Left renal pelvis (tissue), 4 donors: ENCODE measurements at regions not wholly inside any gene's neighbourhood (a gene's known extent, or its start where the extent isn't known, plus 50 kb on each side); places are given as distances from the start of the nearest gene placed in this dataset.

ENCODE experiments used
- DNase-seq, 4 donors: peaks; one replicate each; pipeline ENCODE4 v3.0.0-alpha.2; 2013; ENCODE audit warnings: low read depth in 4 of 4, low spot score in 3 of 4

DNA sequence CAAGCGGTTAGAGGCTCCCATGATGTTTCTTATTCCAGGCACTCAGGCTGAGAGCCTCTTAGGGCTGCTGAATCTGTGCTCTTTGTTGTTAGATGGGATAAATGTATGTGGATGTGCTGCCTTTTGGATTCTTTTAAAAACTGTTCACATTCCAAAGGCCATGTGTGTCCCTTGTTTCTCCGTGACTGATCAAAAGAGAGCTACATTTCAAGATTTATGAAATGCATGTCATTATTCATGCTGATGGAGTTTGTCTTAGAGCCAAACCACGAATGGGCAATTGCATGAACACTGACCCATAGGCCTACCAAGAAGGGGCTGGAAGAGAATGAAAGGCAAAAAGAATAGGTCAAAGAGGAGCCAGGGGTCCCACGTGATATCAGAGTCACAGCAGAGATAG lies 104.9 kb upstream of the TSHZ2 start:
- DNase-seq = no peak

DNA sequence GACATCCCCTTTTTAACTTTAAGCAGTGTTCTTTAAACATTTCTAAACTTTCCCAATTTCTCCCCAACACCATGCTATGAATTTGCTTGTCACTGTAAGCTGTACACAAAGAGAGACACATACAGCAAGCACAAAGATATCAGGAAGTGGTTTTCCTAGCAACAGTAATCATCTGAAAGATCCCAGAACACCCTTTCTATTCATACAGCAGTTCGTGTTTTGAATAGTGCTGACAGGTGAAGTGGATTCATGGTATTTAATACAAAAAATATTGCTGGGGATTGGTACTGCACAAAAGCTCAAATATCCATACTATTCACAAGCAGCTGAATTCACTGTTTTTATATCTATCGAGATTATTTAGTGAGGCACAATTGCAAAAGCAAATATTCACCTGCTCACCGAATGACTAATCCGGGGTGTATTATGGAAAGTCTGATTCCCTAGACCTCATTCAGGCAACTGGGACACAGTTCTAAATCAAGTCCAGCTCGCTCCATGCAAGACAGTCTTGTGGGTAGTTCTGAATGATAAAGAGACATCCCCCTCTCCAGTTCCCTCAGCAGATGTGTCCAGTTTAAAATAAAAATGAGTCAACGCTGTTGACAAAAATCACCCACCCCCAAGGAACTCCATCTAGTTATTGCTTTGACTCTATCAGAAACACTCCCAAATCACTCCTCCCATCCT lies 107.1 kb upstream of the TSHZ2 start:
- DNase-seq = no peak

DNA sequence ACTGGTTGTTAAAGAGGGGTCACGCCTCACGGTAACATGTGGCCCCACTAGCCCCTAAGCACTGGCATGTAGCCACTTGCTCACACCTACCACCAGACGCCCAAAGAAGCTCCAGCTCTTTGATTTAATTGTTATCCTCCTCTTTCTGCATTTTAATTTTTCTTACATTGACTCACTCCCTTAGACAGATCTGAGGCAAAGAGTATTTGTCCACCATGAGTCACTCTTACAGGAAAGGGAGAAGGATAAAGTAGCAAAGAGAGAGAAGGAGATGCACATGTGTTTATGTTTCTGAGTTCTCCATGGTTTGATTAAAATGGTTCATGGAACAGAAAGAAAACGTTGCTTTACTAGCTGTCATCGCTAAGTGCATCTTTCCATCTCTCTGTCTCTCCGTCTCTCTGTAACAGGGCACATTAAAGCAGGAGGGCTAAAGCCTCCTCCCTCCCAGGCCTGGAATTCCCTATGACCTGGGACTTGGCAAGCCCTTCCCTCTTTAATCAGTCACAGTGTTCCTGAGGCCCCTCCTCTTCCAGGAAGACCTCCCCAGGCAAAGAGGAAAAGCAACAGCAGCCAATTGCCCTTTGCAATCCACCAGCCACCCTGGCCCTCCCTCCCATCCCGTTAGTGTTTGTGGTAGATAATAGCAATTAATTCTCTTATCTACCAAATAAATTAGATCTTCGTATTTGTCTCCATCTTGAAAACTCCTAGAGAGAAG lies 112.8 kb upstream of the TSHZ2 start:
- DNase-seq = no peak

DNA sequence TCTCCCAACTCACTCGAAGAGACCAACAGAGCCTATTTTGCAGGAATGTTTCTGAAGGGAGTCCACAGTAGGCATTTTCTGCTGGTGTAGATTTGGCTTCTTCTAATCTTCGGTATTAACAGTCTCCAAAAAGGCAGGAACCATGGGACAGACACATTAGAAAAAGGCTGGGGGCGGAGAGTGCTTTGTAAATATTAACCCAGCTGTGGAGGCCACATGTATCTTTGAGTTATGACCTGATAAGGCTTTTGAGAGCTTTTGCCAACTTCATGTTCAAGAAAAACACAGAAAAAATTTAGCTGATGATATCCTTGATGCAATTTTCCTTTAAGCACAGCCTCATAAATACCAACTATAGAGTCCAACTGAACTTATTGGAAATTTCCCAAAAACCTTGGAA lies 119.4 kb upstream of the TSHZ2 start:
- no peak for DNase-seq

DNA sequence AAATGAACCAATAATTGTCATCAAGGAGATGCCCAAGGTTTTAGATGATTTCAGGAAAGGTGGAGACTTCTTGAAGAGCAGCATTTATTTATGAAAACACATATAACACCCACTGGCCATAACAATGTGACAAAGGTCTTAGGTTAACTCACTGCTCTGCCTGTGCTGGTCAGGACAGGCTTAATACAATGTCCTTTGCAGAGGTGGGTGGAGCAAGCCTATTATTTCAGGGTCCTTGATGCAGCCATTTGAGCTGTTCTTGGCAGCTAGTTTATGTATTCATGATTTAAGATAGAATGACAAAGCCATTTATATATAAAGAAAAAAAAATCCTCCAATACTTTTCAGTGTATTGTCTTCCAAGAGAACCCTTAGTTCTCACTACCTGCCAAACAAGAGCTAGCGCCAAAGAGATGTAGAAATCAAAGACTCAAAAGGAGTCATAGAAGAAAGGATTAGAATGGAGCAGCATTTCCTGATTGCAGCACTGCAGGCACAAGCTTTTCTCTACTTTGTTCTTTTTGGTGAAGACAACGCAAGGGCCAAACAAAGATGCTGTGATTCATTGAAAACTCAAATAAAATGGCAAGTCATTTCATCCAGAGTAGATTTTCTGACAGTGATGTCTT lies 124.3 kb upstream of the TSHZ2 start:
- DNase-seq = no peak

DNA sequence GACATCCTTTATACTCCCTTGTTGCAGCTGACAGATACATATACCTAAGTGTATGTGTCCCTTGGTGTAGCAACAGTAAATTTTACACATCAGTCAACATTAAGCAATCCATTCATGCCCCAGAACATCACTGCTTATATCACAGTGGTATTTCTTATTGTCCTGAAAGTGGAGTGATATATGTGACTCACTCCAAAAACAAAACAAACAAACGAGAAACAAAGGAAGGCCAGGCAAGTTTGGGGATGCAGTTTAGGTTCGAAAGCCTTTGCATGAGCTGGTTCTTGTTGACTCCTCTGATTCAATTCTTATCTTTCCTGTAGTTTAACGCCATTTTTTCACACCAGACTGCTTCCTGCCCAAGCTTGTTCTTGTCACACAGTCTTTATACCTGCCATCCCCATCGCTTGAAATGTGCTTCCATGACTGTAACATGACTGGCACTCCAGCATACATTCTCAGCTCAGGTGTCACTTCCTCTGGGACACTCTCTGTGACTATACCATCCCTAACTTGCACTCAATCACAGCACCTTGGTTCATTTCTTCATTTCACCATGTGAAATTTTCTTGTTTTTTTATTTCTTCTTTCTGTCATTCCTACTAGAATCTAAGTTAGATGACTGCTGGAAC lies 125.0 kb upstream of the TSHZ2 start:
- no peak for DNase-seq

DNA sequence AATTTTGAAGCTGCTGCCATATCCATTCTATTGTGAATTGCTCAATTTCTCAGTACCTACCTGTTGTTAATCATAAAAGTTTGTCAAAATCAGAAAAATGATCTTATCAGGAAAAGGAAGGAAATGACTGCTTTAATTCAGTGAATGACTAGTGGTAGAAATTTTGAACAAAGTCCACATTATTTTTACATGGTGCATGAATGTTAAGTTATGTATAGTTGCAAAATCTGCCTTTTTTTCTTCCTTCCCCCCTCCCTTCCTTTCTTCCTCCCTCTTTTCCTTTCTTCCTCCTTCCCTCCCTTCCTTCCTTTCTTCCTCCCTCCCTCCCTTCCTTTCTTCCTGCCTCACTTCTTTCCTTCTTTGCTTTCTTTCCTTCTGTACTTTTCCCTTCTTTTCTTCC lies 127.1 kb upstream of the TSHZ2 start:
- DNase-seq = no peak

DNA sequence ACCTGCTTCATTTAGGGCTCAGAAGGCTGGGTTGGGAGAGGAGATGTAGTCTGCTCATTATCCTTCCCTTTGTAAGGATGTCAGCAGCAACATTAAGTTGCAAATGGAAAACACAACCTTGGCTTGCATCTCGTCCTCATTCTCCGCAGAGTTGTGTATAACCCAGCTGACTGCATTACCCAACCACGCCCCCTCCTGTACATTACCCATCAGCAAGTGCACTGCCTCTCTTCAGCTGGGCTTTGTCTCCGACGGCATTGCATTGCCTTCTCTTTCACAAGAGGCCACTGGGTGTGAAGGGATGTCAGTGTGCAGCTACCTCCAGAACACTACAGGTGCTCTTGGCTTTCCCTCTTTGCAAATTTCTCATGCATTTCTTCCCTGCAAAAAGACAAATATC lies 128.7 kb upstream of the TSHZ2 start:
- no peak for DNase-seq

DNA sequence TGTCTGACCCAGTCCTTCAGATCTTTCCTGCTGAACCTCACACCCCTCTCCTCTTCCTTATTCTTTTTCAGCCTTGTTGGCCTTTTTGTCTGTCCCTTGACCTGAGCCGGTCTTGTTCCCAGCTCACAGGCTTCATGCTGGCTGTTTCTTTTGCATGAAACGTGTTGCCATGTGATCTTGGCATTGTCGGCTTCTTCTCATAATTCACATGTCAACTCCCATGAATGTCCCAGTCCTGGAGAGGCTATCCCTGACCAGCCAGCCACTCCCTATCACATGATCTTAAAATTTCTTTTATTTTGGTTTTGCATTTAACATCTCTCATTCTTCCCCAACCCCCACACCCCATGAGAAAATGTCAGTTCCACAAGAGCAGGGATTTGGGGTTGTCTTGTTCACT lies 131.2 kb upstream of the TSHZ2 start:
- DNase-seq = no peak

DNA sequence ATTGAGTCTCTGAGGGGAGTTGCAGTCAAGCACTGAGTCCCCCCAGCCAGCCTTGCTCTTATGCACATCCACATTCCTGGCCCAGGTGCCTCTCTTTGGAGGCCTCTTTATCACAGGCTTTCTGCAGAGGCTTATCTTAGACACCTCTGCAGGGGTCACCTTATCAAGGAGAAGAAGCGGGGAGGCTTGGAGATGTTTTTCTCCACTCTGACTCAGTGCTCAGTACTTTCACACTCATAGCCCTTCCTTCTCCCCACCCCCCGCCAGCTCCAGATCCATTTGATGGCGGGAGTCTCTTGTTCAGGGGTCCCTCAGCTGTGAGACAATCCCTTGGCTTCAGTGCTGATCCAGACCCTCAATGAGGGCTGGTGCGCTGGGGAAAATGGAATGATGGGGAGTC lies 132.1 kb upstream of the TSHZ2 start:
- no peak for DNase-seq

DNA sequence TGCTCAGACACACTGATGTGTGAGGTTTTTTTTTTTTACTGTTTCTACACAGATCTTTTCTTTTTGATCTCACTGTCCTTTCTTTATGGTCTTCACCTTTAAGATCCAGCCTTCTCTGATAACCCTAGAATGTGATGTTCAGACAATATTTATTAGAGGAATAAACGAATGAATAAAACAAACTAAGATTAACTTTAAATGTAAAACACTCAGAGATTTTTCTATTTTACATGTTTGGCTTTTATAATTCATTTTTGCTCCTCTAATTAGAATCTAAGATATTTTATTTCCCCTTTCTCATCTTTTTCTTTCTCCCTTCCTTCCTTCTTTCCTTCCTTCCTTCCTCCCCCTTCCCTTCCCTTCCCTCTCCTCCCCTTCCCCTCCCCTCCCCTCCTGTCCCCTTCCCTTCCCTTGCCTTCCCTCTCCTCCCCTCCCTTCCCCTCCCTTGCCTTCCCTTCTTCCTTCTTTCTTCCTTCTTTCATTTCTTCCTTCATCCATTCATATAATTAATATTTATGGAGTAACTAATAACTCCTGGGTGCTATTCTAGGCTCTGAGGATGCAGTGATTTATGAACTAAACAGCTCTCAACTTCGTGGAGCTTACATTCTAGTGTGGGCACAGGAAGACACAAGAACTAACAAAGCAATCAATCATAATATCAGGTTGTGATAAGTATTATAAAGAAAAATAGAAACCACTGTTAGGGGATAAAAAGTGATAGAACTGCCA lies 133.5 kb upstream of the TSHZ2 start:
- DNase-seq = no peak

DNA sequence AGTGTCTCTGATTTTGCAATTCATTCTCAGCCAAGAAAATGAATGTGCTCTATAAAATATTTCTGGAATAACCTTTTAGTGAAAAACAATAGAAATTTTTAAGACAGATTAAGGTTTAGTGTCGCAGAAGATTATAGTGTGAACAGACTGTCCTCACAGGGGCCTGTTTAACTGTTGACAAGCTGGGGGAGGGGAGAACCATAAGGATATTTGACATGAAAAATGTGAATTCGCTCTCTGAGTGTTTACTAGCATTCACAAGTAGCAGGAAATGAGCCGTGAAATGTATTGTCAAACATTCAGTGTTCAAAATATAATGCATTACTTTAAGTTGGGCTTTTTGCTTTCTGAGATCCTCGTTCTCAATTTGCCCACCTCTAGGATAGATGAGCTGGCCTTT lies 134.8 kb upstream of the TSHZ2 start:
- no peak for DNase-seq

DNA sequence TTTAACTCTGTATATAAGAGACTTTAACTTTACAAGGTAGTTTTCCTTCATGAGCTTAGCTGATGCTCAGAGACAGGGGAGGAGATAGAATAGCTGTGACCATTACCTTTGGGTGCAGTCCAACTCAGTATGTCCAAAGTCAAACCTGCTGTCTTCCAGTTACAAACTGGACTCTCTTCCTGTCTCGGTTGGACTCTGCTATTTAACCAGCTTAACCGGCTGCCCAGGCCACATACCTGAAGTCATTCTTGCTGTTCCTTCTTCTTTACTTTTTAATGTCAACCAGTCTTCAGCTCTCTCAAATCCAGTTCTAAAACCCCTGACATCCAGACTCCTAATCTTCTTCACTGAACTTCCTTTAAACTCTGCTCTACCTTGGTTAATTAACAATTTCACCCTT lies 138.3 kb upstream of the TSHZ2 start:
- DNase-seq = no peak

DNA sequence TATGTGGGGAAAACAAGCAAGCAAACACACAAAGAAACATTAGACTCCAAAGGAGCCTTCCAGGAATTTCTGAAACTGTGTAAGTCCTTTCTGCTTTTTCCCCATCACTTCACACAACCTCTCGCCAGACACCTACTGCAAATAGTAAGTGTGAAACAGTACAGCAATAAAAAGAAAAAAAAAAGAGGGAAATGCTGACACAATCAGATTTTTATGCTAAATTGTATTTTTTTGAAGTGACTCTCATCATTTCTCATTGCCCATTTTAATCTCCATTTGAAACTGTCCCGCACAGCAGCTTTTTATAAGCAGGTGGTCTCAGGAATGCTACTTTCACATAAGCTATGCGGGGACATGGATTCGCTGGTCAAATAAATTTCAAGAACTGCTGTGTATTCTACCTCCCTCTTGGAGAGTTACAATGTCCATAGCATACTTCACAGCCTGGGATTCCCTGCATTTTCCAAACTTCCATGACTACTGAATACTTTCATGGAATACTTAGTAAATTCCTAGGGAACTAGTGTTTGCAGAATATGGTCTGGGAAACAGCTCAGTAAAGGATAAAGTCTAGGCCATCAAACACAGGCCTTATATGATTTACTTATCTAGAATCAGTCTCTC lies 139.9 kb upstream of the TSHZ2 start:
- no peak for DNase-seq

DNA sequence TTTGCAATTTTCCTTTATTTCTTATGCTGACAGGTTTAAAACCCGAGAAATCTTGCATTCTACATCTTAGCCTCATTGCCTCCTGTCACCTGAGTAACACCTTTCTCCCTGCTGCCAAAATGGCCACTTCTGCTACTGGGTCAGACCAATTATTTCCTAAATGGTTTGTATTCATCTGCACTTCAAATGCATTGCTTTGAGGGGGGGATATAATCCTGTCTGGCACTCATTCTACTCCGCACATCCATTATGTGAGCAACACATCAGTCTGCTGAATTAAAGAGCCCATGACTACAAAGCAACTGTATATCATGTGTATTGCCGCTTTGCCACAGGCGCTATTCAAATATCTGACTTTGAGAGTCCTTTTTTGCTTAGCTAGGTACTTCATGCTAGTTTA lies 141.6 kb upstream of the TSHZ2 start:
- no peak for DNase-seq

DNA sequence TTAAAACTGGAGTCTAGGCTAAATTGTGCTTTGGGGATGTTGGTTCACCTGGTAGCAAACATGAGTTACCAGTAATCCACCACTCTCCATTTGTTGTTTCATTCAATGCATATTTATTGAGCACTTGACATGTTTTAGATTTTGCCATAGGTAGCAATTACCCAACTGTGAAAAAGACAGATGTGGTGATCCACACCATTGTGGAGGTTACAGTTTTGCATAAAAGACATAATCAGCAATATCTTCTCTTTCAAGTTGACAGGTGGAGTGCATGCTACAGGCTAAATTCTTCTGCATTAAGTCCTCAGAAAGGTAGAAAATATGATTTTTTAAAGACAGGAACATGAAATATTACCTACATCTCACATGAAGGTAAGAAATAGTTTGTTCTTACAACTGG lies 143.0 kb upstream of the TSHZ2 start:
- no peak for DNase-seq

DNA sequence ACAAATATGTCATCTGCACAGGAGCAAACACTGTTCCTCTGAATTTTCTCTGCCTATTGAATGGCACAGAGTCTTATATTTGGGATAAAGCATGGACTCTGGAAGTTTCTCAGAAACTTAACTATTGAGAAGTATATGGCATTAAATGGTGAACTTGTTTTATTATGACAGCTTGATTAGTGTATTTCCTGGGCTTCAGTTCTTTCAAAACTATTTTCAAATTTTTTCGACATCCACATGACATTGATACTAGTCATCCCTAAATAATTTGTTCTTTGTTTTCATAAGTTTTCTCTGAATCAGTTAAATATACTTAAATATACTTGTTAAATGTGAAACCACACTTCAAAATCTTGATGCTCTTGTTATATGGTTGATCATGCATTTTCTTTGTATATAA lies 144.0 kb upstream of the TSHZ2 start:
- no peak for DNase-seq

DNA sequence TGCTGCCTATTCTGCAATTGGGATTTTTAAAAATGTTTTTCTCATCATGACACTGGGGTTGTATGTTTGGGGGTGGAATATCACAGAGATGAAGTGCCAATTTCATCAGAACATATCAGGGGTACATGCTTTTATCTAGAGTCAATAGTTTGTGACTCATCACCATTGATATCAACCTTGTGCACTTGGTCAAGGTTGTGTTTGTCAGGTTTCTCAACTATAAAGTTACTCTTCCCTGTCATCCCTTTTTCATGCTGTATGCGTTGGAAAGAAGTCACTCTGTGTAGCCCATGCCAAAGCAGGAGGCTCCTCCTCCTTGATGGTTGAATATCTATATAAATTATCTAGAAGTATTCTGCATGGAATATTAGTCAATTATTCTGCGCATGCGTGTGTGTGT lies 145.4 kb upstream of the TSHZ2 start:
- no peak for DNase-seq

DNA sequence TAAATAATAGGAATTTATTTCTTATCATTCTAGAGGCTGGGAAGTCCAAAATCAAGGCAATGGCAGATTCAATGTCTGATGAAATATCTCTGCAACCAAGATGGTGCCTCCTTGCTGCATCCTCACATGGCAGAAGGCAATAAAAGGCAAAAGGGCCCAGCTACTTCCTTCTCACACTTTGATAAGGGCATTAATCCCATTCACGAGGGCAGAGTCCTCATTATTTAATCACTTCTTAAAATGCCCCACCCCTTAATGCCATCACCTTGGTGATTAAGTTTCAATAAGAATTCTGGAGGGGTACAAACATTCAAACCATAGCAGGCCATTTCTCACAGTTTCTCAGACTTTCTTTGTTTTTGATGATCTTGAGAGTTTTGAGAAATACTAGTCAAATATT lies 145.8 kb upstream of the TSHZ2 start:
- no peak for DNase-seq

DNA sequence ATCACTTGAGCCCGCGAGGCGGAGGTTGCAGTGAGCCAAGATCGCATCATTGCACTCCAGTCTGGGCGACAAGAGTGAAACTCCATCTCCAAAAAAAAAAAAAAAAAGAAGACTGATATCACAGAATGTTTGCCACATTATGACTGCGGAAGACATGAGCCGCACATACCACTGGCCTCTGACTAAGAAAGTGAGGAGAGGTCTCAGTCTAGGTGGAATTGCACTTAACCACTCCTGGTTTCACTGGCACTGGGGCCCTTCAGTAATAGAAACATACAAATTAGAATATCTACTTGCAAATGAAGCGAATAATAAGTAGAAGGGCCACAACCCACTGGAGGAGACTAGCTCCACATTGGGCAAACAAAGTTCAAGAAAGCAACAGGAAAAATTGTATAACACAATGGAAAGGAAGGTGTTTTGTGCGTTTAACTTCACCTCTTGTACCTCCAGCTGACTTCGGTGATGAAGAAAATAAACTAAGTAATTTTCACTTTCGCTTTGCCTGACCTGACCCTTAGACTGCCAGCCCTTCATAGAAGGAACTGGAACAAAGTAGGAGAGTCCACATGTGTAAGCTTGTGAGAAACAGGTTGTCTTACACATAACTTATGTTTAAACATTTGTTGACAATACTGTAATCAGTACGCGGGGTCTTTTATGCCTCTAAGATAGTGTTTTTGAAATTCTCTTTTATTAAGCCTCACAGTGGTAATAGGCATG lies 147.5 kb upstream of the TSHZ2 start:
- no peak for DNase-seq
